Neural cell (in vitro differentiated cells): ENCODE measurements at regions not wholly inside any gene's neighbourhood (a gene's known extent, or its start where the extent isn't known, plus 50 kb on each side); places are given as distances from the start of the nearest gene placed in this dataset.

Experiments
- H2AFZ ChIP-seq: fragments of 200-600, 300-800 bp; sonication (generic), shearing (Covaris generic); 2 replicates; pipeline ENCODE4 v1.6.0; 2014; ENCODE audit warnings: low read depth, mild to moderate bottlenecking, antibody characterized with exemption, low read length, moderate library complexity
- H3F3A ChIP-seq: fragments of 200-600 bp; shearing (Covaris generic); 2 replicates; pipeline ENCODE4 v1.6.1; 2016; ENCODE audit warnings: mild to moderate bottlenecking, moderate library complexity, mixed read lengths, antibody characterized with exemption, low read length; ENCODE audit not compliant: insufficient read depth, poor library complexity, severe bottlenecking
- H3K27ac ChIP-seq: fragments of 200-600, 300-800 bp; sonication (generic), shearing (Covaris generic); 2 replicates; pipeline ENCODE4 v1.5.1; 2014; ENCODE audit warnings: mild to moderate bottlenecking, low read length, moderate library complexity
- H3K27me3 ChIP-seq: fragments of 300-800, 200-600 bp; sonication (generic), shearing (Covaris generic); 2 replicates; pipeline ENCODE4 v1.6.0; 2014; ENCODE audit warnings: mild to moderate bottlenecking, low read depth, low read length, moderate library complexity; ENCODE audit not compliant: insufficient read depth
- H3K36me3 ChIP-seq: fragments of 300-800, 200-600 bp; sonication (generic), shearing (Covaris generic); 2 replicates; pipeline ENCODE4 v1.5.1; 2014; ENCODE audit warnings: mild to moderate bottlenecking, antibody characterized with exemption, low read length, moderate library complexity; ENCODE audit not compliant: insufficient read depth
- H3K4me2 ChIP-seq: fragments of 300-800, 200-600 bp; sonication (generic), shearing (Covaris generic); 2 replicates; pipeline ENCODE4 v1.6.0; 2014; ENCODE audit warnings: mild to moderate bottlenecking, low read length
- H3K4me3 ChIP-seq: fragments of 300-800, 200-600 bp; sonication (generic), shearing (Covaris generic); 2 replicates; pipeline ENCODE4 v1.5.1; 2014; ENCODE audit warnings: mild to moderate bottlenecking, low read length, moderate library complexity
- H3K79me2 ChIP-seq: fragments of 200-600 bp; shearing (Covaris generic); replicated peaks from 2 replicates; pipeline ENCODE4 v1.6.0; 2014; ENCODE audit warnings: mild to moderate bottlenecking, low read length, moderate library complexity; ENCODE audit not compliant: insufficient read depth
- H3K9ac ChIP-seq: fragments of 300-800, 200-600 bp; sonication (generic), shearing (Covaris generic); 2 replicates; pipeline ENCODE4 v1.6.1; 2016; ENCODE audit warnings: mild to moderate bottlenecking, low read length, mixed read lengths
- H3K9me2 ChIP-seq: fragments of 200-600 bp; shearing (Covaris generic); 2 replicates; pipeline ENCODE4 v1.6.1; 2016; ENCODE audit warnings: mild to moderate bottlenecking, low read length, mixed read lengths; ENCODE audit not compliant: insufficient read depth
- H3K9me3 ChIP-seq: fragments of 200-600, 300-800 bp; sonication (generic), shearing (Covaris generic); 2 replicates; pipeline ENCODE4 v1.6.1; 2016; ENCODE audit warnings: mild to moderate bottlenecking, mixed run types, low read length, moderate library complexity, mixed read lengths
- H4K20me1 ChIP-seq: fragments of 200-600 bp; shearing (Covaris generic); 2 replicates; pipeline ENCODE4 v1.6.1; 2016; ENCODE audit warnings: mild to moderate bottlenecking, mixed run types; ENCODE audit not compliant: insufficient read depth
- EP300 ChIP-seq: fragments of 450-650 bp; conservative IDR thresholded peaks from 2 replicates; pipeline ENCODE4 v1.6.1; 2014; ENCODE audit warnings: antibody characterized with exemption, mild to moderate bottlenecking, moderate library complexity; ENCODE audit not compliant: poor library complexity, severe bottlenecking
- EZH2 ChIP-seq: fragments of 200-600, 300-800 bp; shearing (Covaris generic), sonication (generic); IDR thresholded peaks from 2 replicates; pipeline ENCODE4 v1.6.1; 2014; ENCODE audit warnings: antibody characterized with exemption, low read length, borderline replicate concordance, mild to moderate bottlenecking; ENCODE audit not compliant: insufficient read depth, poor library complexity, severe bottlenecking
- MXI1 ChIP-seq: fragments of 450-650 bp; conservative IDR thresholded peaks from 2 replicates; pipeline ENCODE4 v1.6.1; 2014; ENCODE audit warnings: antibody characterized with exemption, mild to moderate bottlenecking; ENCODE audit not compliant: poor library complexity, severe bottlenecking
- POLR2AphosphoS5 ChIP-seq: IDR thresholded peaks from 2 replicates; pipeline ENCODE4 v1.6.1; 2012
- RAD21 ChIP-seq: fragments of 450-650 bp; conservative IDR thresholded peaks from 2 replicates; pipeline ENCODE4 v1.6.1; 2014; ENCODE audit warnings: antibody characterized with exemption, mild to moderate bottlenecking, moderate library complexity
- REST ChIP-seq: IDR thresholded peaks from 2 replicates; pipeline ENCODE4 v1.6.1; 2012; ENCODE audit warnings: borderline replicate concordance
- SMC3 ChIP-seq: fragments of 450-650 bp; conservative IDR thresholded peaks from 2 replicates; pipeline ENCODE4 v1.6.1; 2014; ENCODE audit warnings: antibody characterized with exemption, mild to moderate bottlenecking, moderate library complexity; ENCODE audit not compliant: poor library complexity
- TAF1 ChIP-seq: IDR thresholded peaks from 2 replicates; pipeline ENCODE4 v1.6.1; 2012; ENCODE audit warnings: low read depth
- TF ChIP-seq, protein P1 (sequence below): fragments of 450-650 bp; IDR thresholded peaks from 2 replicates; pipeline ENCODE4 v1.5.1; 2014; ENCODE audit warnings: antibody characterized with exemption, mild to moderate bottlenecking, moderate library complexity; ENCODE audit not compliant: poor library complexity, severe bottlenecking

DNA sequence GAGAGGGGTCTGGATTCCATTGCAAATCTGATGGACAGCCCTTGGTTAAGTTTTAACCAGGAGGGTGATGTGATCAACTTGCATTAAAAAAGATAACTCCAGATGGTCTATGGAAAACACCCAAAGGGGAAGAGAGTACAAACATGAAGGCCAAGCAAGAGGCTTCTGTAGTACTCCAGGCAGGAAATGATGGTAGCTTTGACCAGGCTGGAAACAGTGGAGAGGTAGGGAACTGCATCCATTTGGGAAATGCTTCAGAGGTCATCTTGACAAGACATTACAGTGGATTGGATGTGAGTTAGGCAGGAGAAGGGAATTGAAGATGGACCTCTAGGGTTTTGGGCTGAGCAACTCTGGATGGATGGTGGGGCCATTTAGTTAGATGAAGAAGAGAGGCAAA lies 391.1 kb downstream of the IPO8 start:
- no peak overlapping the region for H3K4me2 ChIP-seq
- H3F3A ChIP-seq = no peaks in the 10 kb centered on the region
- H3K36me3 ChIP-seq = no peaks in the 10 kb centered on the region
- H3K9ac ChIP-seq = no peak overlapping the region
- no peak overlapping the region for H3K27ac ChIP-seq
- H4K20me1 ChIP-seq = no peaks in the 10 kb centered on the region
- no peaks in the 10 kb centered on the region for H3K9me3 ChIP-seq
- no peaks in the 10 kb centered on the region for H3K27me3 ChIP-seq
- H3K9me2 ChIP-seq = no peaks in the 10 kb centered on the region
- H3K4me3 ChIP-seq = no peak overlapping the region
- H2AFZ ChIP-seq = no peak overlapping the region
- H3K79me2 ChIP-seq = no peaks in the 10 kb centered on the region
- TF ChIP-seq, protein P1, sequence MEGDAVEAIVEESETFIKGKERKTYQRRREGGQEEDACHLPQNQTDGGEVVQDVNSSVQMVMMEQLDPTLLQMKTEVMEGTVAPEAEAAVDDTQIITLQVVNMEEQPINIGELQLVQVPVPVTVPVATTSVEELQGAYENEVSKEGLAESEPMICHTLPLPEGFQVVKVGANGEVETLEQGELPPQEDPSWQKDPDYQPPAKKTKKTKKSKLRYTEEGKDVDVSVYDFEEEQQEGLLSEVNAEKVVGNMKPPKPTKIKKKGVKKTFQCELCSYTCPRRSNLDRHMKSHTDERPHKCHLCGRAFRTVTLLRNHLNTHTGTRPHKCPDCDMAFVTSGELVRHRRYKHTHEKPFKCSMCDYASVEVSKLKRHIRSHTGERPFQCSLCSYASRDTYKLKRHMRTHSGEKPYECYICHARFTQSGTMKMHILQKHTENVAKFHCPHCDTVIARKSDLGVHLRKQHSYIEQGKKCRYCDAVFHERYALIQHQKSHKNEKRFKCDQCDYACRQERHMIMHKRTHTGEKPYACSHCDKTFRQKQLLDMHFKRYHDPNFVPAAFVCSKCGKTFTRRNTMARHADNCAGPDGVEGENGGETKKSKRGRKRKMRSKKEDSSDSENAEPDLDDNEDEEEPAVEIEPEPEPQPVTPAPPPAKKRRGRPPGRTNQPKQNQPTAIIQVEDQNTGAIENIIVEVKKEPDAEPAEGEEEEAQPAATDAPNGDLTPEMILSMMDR = no peak
- TF ChIP-seq EZH2 (no peak), SMC3 (no peak), TAF1 (no peak), RAD21 (no peak), MXI1 (no peak), POLR2AphosphoS5 (no peak), EP300 (no peak), REST (no peak)

- H3K79me2 ChIP-seq = no peaks in the 10 kb centered on the region
- no peaks in the 10 kb centered on the region for H3K36me3 ChIP-seq
- H3K9me2 ChIP-seq = no peaks in the 10 kb centered on the region
- H2AFZ ChIP-seq = no peak overlapping the region
- no peaks in the 10 kb centered on the region for H3K27me3 ChIP-seq
- no peak overlapping the region for H3K4me3 ChIP-seq
- H3F3A ChIP-seq = no peaks in the 10 kb centered on the region
- no peaks in the 10 kb centered on the region for H4K20me1 ChIP-seq
- no peak overlapping the region for H3K27ac ChIP-seq
- TF ChIP-seq EP300 (no peak), EZH2 (no peak), TAF1 (no peak), SMC3 (no peak), MXI1 (no peak), RAD21 (no peak), POLR2AphosphoS5 (no peak), REST (no peak)
- TF ChIP-seq, protein P1 = no peak
- H3K9ac ChIP-seq = no peak overlapping the region
- no peak overlapping the region for H3K4me2 ChIP-seq
- H3K9me3 ChIP-seq = no peaks in the 10 kb centered on the region
Observed at GRCh38 chr12:30301291-30301690, 394.4 kb downstream of the IPO8 start.
